Smooth muscle cell (in vitro differentiated cells): ENCODE measurements at regions not wholly inside any gene's neighbourhood (a gene's known extent, or its start where the extent isn't known, plus 50 kb on each side); places are given as distances from the start of the nearest gene placed in this dataset.

Source experiments
- DNase-seq: peaks from one replicate; lab custom pipeline; 2025; ENCODE audit not compliant: unreplicated experiment; lab: John Stamatoyannopoulos, UW
- H2AFZ ChIP-seq: fragments of 200-600 bp; sonication (generic); 2 replicates; pipeline ENCODE4 v1.6.0; 2016; ENCODE audit warnings: antibody characterized with exemption, low read depth, mild to moderate bottlenecking
- H3F3A ChIP-seq: fragments of 200-600 bp; sonication (generic); 2 replicates; pipeline ENCODE4 v1.6.0; 2017; ENCODE audit warnings: antibody characterized with exemption, low read depth
- H3K27ac ChIP-seq: fragments of 200-600 bp; sonication (generic); 2 replicates; pipeline ENCODE4 v1.5.1; 2016; ENCODE audit warnings: low read depth, mild to moderate bottlenecking
- H3K27me3 ChIP-seq: fragments of 200-600 bp; sonication (generic); 2 replicates; pipeline ENCODE4 v1.6.1; 2016; ENCODE audit warnings: low read depth, mild to moderate bottlenecking
- H3K36me3 ChIP-seq: fragments of 200-600 bp; sonication (generic); 2 replicates; pipeline ENCODE4 v1.5.1; 2016; ENCODE audit warnings: low read depth
- H3K4me1 ChIP-seq: fragments of 200-600 bp; sonication (generic); 2 replicates; pipeline ENCODE4 v1.5.1; 2016; ENCODE audit warnings: low read depth
- H3K4me2 ChIP-seq: fragments of 200-600 bp; sonication (generic); 2 replicates; pipeline ENCODE4 v1.6.0; 2016; ENCODE audit warnings: mild to moderate bottlenecking
- H3K4me3 ChIP-seq: fragments of 200-600 bp; sonication (generic); 2 replicates; pipeline ENCODE4 v1.5.1; 2016; ENCODE audit warnings: mild to moderate bottlenecking
- H3K79me2 ChIP-seq: fragments of 200-600 bp; sonication (generic); 2 replicates; pipeline ENCODE4 v1.6.0; 2016; ENCODE audit warnings: low read depth, mild to moderate bottlenecking
- H3K9ac ChIP-seq: fragments of 200-600 bp; sonication (generic); 2 replicates; pipeline ENCODE4 v1.6.0; 2016; ENCODE audit warnings: low read depth
- H3K9me3 ChIP-seq: fragments of 200-600 bp; sonication (generic); replicated peaks from 2 replicates; pipeline ENCODE4 v1.5.1; 2016; ENCODE audit warnings: low read depth
- H4K20me1 ChIP-seq: fragments of 200-600 bp; sonication (generic); 2 replicates; pipeline ENCODE4 v1.6.0; 2016; ENCODE audit warnings: low read depth
- WGBS: methylation state at CpG from one replicate; pipeline ENCODE4 v1.1.7; 2016; ENCODE audit warnings: low lambda C conversion rate; 5-methylcytosine and 5-hydroxymethylcytosine counted together
- TF ChIP-seq, protein P1 (sequence below): fragments of 200-600 bp; sonication (generic); IDR thresholded peaks from 2 replicates; pipeline ENCODE4 v1.5.1; 2017; ENCODE audit warnings: borderline replicate concordance, mild to moderate bottlenecking, antibody characterized with exemption; ENCODE audit not compliant: insufficient read depth, poor library complexity, severe bottlenecking

- Histone ChIP-seq H3K4me2 (peak overlapping the region; percentile 24), H3K27me3 (no peaks in the 10 kb centered on the region), H3K4me3 (no peak overlapping the region), H3F3A (no peaks in the 10 kb centered on the region), H3K79me2 (no peaks in the 10 kb centered on the region), H3K27ac (no peak overlapping the region), H3K4me1 (no peaks in the 10 kb centered on the region), H3K9me3 (no peaks in the 10 kb centered on the region), H4K20me1 (no peaks in the 10 kb centered on the region), H3K9ac (no peak overlapping the region), H2AFZ (no peak overlapping the region), H3K36me3 (no peaks in the 10 kb centered on the region)
- TF ChIP-seq, protein P1, sequence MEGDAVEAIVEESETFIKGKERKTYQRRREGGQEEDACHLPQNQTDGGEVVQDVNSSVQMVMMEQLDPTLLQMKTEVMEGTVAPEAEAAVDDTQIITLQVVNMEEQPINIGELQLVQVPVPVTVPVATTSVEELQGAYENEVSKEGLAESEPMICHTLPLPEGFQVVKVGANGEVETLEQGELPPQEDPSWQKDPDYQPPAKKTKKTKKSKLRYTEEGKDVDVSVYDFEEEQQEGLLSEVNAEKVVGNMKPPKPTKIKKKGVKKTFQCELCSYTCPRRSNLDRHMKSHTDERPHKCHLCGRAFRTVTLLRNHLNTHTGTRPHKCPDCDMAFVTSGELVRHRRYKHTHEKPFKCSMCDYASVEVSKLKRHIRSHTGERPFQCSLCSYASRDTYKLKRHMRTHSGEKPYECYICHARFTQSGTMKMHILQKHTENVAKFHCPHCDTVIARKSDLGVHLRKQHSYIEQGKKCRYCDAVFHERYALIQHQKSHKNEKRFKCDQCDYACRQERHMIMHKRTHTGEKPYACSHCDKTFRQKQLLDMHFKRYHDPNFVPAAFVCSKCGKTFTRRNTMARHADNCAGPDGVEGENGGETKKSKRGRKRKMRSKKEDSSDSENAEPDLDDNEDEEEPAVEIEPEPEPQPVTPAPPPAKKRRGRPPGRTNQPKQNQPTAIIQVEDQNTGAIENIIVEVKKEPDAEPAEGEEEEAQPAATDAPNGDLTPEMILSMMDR = no peak
- WGBS = 71% methylated on average over 1 of the region's 1 CpG
- DNase-seq = no peak
Measured at GRCh38 chr21:35303085-35303484, 254.0 kb upstream of the RUNX1 start.

DNA sequence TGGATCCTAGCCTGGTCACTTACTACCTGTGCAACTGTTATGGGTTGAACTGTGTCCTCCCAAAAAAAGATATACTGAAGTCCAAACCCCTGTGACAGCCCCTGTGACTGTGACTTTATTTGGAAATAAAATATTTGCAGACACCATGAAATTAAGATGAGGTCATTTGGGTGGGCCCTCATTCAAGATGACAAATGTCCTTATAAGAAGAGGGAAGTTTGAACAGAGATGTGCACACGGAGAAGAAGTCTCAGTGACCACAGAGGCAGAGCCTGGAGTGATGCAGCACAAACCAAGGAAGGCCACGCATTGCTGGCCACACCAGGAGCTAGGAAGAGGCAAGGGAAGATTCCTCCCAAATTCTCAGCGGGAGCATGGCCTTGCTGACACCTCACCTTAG, 249.7 kb upstream of the RUNX1 start:
- no peaks in the 10 kb centered on the region for H3K79me2 ChIP-seq
- no peak overlapping the region for H3K9ac ChIP-seq
- H2AFZ ChIP-seq = no peak overlapping the region
- H3K4me1 ChIP-seq = no peaks in the 10 kb centered on the region
- H3K9me3 ChIP-seq = no peaks in the 10 kb centered on the region
- TF ChIP-seq, protein P1 = no peak
- no peak overlapping the region for H3K27ac ChIP-seq
- DNase-seq = no peak
- H3K27me3 ChIP-seq = no peaks in the 10 kb centered on the region
- 93% methylated on average over 3 of the region's 3 CpGs for WGBS
- no peaks in the 10 kb centered on the region for H4K20me1 ChIP-seq
- no peak overlapping the region for H3K4me3 ChIP-seq
- no peaks in the 10 kb centered on the region for H3K36me3 ChIP-seq
- H3F3A ChIP-seq = no peaks in the 10 kb centered on the region
- H3K4me2 ChIP-seq = no peak overlapping the region

GRCh38 chr21:35297665-35298064, 248.6 kb upstream of the RUNX1 start:
- Histone ChIP-seq H3K9ac (no peak overlapping the region), H3K4me1 (no peaks in the 10 kb centered on the region), H3K4me3 (no peak overlapping the region), H4K20me1 (no peaks in the 10 kb centered on the region), H3F3A (no peaks in the 10 kb centered on the region), H3K4me2 (no peak overlapping the region), H3K27me3 (no peaks in the 10 kb centered on the region), H2AFZ (no peak overlapping the region), H3K79me2 (no peaks in the 10 kb centered on the region), H3K9me3 (no peaks in the 10 kb centered on the region), H3K27ac (no peak overlapping the region), H3K36me3 (no peaks in the 10 kb centered on the region)
- no peak for DNase-seq
- TF ChIP-seq, protein P1 = no peak
- 94% methylated on average over 4 of the region's 4 CpGs for WGBS

DNA sequence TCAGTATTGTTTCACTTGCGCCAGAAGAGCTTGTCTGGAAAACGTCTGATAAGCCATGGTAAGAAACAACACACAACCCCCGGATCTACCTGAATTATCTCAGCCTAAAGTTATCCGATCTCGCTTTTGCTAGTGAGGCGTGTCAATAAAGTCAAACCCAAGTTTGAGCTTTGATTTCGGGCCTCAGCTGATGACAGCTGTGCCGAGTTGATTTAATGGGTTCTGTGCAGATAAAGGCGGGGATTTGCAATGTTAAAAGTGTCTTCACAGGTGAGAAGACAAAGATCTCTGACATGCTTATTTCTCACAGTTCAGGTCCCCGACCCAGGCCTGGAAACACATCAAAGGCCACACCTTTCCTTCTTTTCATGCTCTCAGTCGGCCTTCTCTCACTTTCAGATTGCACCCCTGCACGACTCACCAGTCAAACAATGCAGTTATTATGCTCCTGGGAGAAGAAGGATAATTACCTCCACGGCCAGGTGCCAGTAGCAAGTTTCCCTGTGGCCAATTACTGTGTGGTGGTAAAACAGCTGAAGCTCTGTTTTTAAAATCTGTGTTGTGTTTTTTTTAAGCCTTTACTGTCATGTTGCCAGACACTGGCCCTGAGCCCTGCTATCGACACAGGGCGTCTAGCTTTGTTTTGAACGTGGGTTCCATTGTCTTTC, 245.3 kb upstream of the RUNX1 start:
- Histone ChIP-seq H4K20me1 (no peaks in the 10 kb centered on the region), H3K36me3 (no peaks in the 10 kb centered on the region), H3K4me1 (peaks cover 10% of the 10 kb centered on the region), H3K9me3 (no peaks in the 10 kb centered on the region), H2AFZ (peak overlapping the region; percentile 19), H3K27me3 (no peaks in the 10 kb centered on the region), H3F3A (no peaks in the 10 kb centered on the region), H3K27ac (peak overlapping the region; percentile 75), H3K4me2 (no peak overlapping the region), H3K79me2 (no peaks in the 10 kb centered on the region), H3K4me3 (no peak overlapping the region), H3K9ac (no peak overlapping the region)
- no peak for DNase-seq
- TF ChIP-seq, protein P1 = no peak
- WGBS = 55% methylated on average over 16 of the region's 16 CpGs
